NCI-H1092 (cell line): ENCODE measurements at regions not wholly inside any gene's neighbourhood (a gene's known extent, or its start where the extent isn't known, plus 50 kb on each side); places are given as distances from the start of the nearest gene placed in this dataset.
"Not testable (repeated sequence)": the region's sequence is repeated elsewhere in the genome, so short reads cannot be mapped to it uniquely, and the experiment has no call there.

Experiments used
- DNase-seq: peaks from one replicate; lab custom pipeline; 2025; lab: John Stamatoyannopoulos, UW

DNA sequence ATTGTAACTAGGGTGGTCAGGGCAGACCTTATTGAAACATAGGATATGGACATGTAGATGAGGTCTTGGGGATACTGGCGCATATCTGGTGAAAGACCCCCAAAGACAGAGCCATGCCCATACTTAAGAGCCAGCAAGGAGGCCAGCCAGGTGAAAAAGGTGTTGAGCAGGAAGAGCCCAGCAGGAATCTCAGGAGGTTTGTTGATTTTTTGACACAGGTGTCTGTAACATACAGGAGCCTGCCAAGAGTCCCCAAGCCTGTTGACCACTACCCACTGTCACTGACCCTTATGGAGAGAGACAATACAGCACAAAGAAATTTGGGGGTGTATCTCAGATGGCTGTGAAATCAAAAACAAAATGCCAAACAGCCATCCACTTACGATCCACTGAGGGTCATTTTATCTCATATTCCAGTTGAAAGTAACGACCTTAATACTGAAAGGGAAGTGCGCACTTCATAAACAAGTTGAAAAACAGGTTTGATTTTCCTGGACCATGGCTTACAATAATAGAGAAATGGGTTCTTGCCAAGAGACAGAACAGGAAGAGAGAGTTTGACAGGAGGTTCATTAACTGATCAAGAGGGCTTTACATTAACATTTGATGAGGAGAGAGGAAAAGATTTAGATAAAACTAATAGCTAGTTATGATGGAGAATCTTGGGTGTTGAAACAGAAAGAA is 163.6 kb downstream of the GLUL start:
- DNase-seq: no peak

DNA sequence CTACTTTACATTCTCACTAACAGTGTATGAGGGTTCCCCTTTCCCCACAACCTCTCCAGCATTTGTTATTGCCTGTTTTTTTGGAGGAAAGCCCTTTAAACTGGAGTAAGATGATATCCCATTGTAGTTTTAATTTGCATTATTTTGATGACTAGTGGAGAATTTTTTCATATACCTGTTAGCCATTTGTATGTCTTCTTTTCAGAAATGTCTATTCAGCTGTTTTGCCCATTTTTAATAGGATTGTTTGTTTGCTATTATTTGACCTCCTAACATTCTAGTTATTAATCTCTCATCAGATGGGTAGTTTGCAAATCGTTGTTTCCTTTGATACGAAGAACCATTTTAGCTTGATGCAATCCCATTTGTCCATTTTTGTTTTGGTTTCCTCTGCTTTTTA is 165.0 kb downstream of the GLUL start:
- DNase-seq: no peak

DNA sequence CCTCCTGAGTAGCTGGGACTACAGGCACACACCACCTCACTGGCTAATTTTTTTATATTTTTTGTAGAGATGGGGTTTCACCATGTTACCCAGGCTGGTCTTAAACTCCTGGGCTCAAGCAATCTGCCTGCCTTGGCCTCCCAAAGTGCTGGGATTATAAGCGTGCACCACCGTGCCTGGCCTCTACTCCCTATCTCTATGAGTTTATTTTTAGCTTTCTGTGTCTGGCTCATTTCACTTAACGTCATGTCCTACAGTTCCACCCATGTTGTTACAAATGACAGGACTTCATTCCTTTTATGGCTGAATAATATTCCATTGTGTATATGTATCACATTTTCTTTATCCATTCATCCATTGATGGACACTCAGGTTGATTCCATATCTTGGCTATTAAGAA is 164.2 kb upstream of the ZNF648 start:
- DNase-seq: not testable (repeated sequence)

DNA sequence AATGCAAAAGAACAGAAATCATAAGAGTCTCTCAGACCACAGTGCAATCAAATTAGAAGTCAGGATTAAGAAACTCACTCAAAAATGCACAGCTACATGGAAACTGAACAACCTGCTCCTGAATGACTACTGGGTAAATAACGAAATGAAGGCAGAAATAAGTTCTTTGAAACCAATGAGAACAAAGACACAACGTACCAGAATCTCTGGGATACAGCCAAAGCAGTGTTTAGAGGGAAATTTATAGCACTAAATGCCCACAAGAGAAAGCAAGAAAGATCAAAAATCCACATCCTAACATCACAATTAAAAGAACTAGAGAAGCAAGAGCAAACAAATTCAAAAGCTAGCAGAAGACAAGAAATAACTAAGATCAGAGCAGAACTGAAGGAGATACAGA is 160.5 kb upstream of the ZNF648 start:
- DNase-seq: not testable (repeated sequence)

DNA sequence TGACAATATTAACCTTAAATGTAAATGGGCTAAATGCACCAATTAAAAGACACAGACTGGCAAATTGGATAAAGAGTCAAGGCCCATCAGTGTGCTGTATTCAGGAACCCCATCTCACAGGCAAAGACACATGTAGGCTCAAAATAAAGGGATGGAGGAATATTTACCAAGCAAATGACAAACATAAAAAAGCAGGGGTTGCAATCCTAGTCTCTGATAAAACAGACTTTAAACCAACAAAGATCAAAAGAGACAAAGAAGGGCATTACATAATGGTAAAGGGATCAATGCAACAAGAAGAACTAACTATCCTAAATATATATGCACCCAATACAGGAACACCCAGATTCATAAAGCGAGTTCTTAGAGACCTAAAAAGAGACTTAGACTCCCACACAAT is 159.9 kb upstream of the ZNF648 start:
- DNase-seq: not testable (repeated sequence)

DNA sequence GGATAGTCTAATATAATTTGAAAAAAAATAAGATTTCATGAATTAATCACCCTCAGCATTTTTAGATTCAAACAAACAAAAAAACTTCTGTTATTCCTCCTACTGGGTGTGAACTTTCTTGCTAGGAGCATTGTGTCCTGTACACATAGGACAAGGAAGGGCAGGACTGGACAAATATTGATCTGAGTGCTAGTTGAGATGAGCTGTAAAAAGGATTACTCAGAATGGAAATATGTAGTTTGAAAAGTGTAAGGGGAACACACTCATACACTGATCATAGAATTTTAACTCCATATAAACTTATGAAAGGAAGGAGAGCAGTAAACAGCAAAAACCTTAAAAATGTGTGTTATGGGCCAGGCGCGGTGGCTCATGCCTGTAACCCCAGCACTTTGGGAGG is 156.5 kb upstream of the ZNF648 start:
- DNase-seq: no peak

DNA sequence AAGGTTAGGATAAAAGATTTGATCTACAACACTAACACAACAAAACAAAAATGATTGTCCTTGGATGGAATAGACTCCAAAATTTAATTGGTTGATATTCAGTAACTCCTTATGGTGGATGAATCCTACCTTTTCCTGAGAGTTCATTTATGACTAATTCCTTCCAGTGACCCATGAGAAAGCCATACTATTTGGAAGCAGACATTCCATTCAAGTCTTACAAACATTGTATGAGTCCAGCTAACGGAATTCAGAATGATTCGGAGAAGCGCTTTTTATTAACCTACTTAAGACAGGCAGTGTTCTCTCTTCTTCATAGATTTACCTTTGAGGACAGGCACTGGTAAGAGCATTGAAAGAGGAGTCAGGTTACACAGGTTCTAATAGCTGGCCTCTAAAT is 155.6 kb upstream of the ZNF648 start:
- no peak for DNase-seq

DNA sequence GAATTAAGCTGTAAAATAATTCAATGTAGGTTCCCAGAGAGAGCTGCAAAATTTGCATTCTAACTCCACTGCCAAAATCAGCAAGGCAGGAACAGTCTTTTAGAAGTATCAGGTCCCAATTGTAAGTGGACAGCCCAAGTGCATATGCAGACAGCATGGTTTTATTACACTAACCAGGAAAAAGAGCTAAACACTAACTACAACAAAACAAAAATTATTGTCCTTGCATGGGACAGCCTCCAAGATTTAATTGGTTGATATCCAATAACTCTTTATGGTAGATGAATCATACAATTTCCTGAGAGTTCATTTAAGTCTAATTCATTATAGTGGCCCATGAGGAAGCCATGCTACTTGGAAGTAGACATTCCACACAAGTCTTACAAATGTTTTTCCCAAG is 154.3 kb upstream of the ZNF648 start:
- DNase-seq: no peak

DNA sequence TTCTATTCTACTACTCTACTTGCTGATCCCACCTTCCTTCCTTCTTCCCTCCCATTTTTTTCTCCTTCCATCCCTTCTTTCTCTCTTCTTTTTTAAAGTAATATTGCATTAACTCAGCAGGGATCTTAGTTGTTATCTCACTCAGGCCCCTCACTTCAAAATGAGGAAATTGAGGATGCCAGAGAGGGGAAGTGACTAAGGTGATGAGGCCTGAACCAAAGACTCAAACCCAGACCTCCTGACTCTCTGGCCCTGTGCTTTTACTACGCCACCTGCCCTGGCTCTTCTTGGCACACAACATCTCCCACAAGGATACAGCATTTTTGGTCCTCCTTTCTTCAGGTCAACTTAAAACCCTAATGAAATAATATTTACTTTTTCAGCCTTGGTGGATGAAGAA is 151.7 kb upstream of the ZNF648 start:
- DNase-seq: no peak

DNA sequence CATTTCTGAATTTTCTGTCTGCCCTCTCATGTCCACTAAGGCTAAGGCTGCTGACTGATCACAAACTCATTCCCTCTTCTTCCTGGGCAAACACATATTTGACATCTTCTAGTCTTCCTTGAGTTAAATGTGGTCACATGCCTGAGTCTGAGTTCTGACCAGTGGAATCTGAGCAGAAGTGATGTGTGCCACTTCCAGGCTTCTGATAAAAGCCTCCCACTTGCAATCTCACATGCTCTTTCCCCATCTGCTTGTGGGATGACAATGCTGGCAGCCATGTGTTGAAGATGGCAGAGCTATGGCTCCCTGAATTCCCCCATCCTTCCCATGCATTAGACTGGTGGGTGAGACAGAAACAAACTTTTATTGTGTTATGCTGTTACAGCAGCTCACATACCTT is 149.9 kb upstream of the ZNF648 start:
- no peak for DNase-seq

DNA sequence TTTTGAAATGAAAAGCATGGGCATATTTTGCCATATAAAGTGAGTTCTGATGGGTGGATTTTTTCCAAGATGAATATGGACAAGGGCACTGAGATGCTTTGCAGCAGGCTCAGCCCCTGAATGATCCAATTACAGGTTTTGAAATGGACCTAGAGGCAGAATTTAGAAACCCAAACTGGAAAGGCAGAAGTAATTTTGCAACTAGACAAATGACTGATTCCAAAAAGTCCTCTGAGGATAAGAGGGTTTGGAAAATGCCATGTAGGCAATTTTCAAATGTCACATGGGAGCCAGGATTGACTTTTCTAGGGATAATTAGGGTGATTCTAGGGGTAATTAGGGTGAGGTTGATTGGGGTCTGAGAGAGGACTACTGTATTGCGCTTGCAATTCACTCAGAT is 148.9 kb upstream of the ZNF648 start:
- no peak for DNase-seq

DNA sequence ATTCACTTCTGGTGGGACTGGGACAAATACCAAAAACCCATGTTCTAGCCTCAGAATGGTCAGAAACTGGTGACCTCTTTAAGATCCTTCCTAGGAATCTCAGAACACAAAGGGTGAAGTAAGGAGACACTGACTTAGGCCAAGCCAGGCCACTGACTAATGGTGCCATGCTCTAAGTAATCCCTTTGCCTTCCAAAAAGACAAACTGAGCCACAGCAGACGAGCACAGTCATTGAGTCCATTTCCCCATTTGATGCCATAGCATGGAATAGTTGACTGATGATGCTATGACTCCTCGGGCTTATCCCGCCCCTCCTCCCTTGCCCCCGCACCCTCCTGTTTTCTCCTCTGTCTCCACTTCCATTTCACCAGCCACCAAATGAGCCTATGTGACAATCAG is 145.8 kb upstream of the ZNF648 start:
- no peak for DNase-seq

DNA sequence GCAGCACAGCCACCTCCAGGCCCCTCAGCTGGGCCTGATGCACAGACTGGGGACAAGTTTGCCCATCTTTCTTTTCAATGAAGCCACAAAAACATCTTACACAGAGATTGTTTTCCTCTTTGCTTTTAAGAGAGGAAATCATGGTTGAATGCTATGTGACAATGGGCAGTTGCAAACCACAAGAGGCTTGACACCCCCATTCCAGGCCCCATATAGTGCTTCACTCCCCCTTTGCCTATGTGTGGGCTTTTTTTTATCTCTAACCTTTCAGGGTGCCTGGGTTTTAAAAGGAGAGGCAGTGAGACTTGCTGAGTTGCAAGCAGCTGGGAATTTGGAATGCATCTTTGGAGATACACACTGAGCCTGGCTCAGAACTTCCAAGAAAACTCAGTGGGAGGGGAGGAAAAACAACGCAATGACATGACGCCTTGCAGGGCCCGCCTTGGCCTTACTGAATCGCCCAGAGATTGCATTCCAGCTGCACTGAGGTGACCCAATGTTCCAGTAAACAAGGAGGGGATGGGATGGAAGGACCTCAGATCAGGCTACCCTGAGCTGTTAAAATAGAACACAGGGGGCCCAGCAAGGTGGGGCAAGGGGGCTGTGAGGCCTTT is 145.2 kb upstream of the ZNF648 start:
- DNase-seq: no peak

DNA sequence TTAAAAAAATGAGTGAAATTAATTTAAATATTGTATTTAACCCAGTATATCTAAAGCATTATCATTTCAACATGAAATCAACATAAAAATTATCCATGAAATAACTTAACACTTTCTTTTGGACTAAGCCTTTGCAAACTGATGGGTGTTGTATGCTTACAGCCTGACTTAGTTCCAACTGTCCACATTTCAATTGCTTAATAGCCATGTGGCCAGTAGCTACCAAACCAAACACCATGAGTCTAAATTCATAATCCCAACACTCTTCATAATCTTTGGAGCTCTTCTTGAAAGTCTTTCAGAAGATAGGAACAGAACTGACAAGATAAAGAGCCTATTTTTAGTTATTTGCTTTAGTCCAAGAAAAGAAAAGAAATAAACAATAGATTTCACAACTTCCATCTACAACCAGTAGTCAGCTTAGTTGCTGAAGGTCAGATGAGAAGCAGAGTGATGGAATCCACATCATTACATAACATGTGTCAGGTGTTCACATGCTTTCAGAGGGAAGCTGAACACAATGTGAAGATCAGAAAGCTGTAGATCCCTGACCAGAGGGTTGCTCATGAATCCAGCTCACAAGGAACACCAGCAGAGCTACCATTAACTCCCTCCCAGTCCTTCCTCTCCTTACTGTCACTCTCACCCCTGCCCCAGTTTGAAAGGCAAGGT is 144.0 kb upstream of the ZNF648 start:
- DNase-seq: no peak

DNA sequence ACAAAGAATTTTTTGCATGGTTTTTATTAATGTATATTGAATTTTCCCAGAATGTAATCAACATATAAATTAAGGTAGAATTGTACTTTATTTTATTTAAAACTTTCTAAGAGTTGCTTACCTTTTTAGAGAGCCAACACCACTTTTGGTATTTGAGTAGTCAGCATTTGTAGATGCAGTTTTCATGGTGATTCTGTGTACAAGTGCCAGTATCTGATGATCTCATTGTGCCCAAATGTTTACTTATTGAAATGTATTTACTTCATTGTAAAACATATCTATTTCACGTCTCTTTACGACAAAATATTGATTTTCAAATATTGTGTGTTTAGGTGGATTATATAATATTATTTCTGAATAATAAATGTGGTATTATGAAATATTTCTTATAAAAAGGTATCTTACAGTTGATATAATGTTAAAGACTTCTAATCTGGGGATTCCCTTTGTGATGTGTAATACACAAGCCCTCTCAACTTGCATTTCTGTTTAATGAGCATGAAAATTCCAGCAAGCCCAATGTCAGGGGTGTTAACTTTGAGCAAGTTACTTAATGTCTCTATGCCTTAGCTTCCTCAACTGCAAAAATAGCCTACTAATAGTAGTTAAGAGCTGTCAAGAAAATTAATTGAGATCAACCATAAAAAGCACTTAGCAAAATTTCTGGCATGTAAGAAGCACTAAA is 141.8 kb upstream of the ZNF648 start:
- no peak for DNase-seq

DNA sequence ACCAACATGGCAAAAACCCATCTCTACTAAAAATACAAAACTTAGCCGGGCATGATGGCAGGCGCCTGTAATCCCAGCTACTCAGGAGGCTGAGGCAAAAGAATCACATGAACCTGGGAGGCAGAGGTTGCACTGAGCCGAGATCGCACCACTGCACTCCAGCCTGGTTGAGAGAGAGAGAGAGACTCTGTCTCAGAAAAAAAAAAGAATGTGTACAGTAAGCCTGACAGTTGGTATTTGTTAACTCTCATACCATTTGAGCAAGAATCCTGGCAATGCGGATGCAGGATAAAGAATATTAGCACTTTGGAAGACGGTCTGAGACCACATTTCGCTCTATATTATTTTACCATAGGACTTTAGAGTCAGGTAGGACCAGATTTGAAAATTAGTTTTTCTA is 140.0 kb upstream of the ZNF648 start:
- not testable (repeated sequence) for DNase-seq

DNA sequence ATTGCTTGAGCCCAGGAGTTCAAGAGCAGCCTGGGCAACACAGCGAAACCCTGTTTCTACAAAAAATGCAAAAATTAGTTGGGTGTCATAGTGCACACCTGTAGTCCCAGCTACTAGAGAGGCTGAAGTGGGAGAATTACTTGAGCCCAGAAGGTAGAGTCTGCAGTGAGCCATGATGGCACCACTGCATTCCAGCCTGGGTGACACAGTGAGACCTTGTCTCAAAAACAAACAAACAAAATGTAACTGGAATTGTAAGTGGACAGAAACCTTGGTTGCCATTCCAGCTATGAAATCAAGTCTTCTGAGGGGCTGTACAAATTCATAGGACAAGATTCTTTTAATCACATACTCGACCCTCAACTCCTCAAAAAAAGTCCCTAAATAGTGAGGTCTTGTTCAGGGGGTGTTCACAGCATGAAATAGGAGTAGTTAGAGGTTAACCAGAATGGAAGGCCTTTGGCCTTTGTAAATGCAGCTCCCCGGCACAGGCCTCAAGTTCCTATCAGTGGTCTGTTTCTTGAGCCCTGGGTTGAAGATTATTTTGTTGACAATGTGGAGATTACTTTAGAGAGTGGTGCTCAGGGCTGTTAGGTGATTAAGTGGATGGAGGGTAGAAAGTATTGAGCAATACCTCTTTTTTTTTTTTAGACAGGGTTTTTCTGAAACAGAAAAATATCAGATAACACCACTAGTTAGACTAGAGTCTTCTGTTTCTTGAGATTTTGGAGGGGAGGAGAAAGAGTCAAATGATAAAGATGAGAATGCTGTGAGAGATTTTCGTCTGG is 138.7 kb upstream of the ZNF648 start:
- no peak for DNase-seq

DNA sequence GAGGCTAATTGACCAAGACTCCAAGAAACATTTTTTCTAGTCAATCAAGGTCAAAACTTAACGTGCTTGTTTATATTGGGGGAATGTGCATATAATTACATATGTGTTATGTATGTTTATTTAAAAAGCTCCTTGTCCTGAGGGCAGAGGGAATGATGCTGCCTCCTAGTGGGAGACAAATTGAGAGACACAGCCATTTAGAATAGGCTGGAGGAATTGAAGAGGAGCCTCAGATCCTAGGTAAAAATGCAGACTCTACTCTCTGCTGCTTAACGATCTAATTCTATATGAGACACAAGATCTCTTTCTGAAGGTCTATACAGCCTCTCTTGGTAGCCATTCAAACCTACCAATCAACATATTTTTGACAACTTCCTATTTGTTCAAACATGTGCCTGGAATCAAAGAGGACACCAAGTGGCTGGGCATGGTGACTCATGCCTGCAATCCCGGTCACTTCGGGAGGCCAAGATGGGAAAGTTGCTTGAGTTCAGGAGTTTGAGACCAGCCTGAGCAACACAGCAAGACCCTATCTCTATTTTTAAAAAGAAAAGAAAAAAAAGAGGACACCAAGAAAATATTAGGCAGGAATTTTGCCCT is 136.6 kb upstream of the ZNF648 start:
- DNase-seq: no peak

DNA sequence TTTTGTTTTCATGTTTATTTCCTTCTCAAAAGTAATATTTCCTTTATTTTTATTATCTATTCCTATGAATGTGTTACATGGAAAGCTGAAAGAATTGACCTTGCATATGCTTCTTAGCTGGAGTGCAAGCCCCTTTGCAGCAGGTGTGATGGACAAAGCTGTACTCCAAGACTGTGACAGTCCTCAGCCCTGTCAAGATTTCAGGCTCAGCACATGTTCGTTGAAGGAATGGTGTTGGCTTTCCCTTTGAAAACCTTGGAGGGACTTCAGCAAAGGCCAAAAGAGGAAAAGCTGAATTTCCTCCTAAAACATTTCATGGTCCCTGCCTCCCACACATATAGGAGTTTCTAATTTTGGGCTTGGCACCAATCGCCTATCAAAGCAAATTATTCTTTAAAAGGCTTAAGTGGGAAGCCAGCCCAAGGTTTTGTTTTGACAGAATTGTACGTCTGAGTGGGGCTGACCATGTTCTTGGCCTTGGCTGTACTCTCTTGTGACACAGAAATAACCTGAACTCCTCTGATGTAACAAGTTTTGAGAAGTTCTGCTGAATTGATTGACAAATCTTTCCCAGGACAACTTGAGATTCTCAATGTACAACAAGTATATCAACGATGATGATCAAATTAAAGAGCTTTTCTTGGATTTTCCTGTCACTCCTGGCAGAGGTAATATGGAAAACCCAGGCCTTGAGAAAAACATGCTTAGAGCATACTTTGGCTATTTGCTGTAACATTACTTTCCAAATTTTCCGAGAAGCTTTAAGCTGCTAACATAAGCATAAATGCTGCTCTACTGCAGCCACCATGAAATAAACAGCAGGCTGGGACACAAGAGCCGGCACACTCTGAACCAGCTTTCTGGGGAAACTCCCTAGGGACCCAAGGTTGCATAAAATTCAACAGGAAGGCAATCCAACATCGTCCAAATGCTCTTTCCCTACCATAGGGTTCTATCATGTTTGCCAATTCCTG is 135.7 kb upstream of the ZNF648 start:
- DNase-seq: no peak

DNA sequence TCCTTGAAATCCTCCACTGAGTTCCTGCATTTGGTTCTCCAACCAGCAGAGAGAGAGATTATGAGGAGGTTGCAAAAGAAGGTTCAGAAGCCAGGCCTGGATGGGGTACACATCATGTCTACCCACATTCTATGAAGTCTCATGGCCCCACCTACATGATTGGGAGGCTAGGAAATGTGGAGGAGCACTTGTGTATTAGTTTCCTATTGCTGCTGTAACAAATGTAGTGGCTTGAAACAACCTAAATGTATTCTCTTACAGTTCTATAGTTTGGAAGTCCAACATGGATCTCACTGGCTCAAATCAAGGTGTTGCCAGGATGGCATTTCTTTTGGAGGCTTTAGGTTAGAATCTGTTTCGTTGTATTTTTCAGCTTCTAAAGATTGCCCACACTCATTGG is 134.2 kb upstream of the ZNF648 start:
- DNase-seq: no peak
